ENCODE measurements at regions not wholly inside any gene's neighbourhood (a gene's known extent, or its start where the extent isn't known, plus 50 kb on each side); places are given as distances from the start of the nearest gene placed in this dataset.

DNA sequence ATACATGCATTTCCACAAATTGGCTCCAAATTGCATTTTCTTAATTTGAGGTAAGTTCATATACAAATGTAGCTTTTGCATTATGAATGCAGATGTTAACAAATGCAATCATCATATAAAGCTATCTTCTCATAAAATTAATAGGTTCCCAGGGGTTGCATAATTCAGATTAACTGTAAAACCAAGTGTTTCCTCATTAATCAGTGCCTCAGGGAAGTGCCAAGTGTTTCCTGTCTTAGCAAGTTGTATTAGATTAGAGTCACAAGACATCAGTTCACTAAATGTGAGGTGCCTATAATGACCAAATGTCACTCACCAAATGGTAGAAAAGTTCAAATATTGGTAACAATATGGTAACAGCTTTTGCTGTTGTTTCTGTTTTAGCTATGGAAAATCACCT, 140.8 kb downstream of the PTGER3 start:
- no peak for FAIRE-seq
- TF ChIP-seq ZNF878 (CRISPR knock-in tag; IDR thresholded peaks at IDR 0.05) (no peak), ZNF598 (CRISPR knock-in tag; IDR thresholded peaks at IDR 0.05; ENCODE audit: borderline replicate concordance) (no peak), CC2D1A (CRISPR knock-in tag; IDR thresholded peaks at IDR 0.05) (no peak), RFX3 (CRISPR knock-in tag; IDR thresholded peaks at IDR 0.05) (no peak), GLI4 (CRISPR knock-in tag; IDR thresholded peaks at IDR 0.05; ENCODE audit: borderline replicate concordance) (no peak), ZNF674 (CRISPR knock-in tag; IDR thresholded peaks at IDR 0.05; ENCODE audit: low read depth) (no peak), MYNN (CRISPR knock-in tag; IDR thresholded peaks at IDR 0.05; ENCODE audit: low read depth) (no peak), NONO (IDR thresholded peaks at IDR 0.05) (no peak), NONO (CRISPR knock-in tag; conservative IDR thresholded peaks at IDR 0.05) (no peak), ZNF225 (CRISPR knock-in tag; IDR thresholded peaks at IDR 0.05) (no peak), ZNF7 (CRISPR knock-in tag; IDR thresholded peaks at IDR 0.05) (no peak), ZNF230 (CRISPR knock-in tag; IDR thresholded peaks at IDR 0.05) (no peak), KDM4B (CRISPR knock-in tag; IDR thresholded peaks at IDR 0.05) (no peak), ZNF143 (CRISPR knock-in tag; IDR thresholded peaks at IDR 0.05) (no peak), SNRNP70 (IDR thresholded peaks at IDR 0.05; ENCODE audit: low read depth, low read length) (no peak), ZC3H4 (CRISPR knock-in tag; IDR thresholded peaks at IDR 0.05; ENCODE audit: borderline replicate concordance) (no peak)
- TF ChIP-seq, protein P1, sequence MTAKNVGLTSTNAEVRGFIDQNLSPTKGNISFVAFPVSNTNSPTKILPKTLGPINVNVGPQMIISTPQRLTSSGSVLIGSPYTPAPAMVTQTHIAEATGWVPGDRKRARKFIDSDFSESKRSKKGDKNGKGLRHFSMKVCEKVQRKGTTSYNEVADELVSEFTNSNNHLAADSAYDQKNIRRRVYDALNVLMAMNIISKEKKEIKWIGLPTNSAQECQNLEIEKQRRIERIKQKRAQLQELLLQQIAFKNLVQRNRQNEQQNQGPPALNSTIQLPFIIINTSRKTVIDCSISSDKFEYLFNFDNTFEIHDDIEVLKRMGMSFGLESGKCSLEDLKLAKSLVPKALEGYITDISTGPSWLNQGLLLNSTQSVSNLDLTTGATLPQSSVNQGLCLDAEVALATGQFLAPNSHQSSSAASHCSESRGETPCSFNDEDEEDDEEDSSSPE (CRISPR knock-in tag; IDR thresholded peaks at IDR 0.05) = no peak
- TF ChIP-seq, protein P2, sequence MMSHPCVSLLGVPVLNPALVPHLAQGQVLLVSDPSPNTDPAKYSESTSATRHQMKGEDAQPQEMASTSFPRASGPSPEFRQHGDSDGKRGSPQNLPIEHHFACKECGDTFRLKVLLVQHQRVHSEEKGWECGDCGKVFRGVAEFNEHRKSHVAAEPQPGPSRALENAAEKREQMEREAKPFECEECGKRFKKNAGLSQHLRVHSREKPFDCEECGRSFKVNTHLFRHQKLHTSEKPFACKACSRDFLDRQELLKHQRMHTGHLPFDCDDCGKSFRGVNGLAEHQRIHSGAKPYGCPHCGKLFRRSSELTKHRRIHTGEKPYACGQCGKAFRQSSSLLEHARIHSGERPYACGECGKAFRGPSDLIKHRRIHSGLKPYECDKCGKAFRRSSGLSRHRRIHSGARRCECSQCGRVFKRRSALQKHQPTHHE (CRISPR knock-in tag; IDR thresholded peaks at IDR 0.05; ENCODE audit: borderline replicate concordance) = no peak
- TF ChIP-seq, protein P3, sequence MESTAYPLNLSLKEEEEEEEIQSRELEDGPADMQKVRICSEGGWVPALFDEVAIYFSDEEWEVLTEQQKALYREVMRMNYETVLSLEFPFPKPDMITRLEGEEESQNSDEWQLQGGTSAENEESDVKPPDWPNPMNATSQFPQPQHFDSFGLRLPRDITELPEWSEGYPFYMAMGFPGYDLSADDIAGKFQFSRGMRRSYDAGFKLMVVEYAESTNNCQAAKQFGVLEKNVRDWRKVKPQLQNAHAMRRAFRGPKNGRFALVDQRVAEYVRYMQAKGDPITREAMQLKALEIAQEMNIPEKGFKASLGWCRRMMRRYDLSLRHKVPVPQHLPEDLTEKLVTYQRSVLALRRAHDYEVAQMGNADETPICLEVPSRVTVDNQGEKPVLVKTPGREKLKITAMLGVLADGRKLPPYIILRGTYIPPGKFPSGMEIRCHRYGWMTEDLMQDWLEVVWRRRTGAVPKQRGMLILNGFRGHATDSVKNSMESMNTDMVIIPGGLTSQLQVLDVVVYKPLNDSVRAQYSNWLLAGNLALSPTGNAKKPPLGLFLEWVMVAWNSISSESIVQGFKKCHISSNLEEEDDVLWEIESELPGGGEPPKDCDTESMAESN (CRISPR knock-in tag; conservative IDR thresholded peaks at IDR 0.05) = no peak
- TF ChIP-seq, protein P4, sequence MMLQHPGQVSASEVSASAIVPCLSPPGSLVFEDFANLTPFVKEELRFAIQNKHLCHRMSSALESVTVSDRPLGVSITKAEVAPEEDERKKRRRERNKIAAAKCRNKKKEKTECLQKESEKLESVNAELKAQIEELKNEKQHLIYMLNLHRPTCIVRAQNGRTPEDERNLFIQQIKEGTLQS (CRISPR knock-in tag; IDR thresholded peaks at IDR 0.05) = no peak
- Histone ChIP-seq H3K79me2 (ENCODE audit: insufficient read depth, low read length) (no peaks in the 10 kb centered on the region), H3K9me3 (ENCODE audit: low read length) (no peaks in the 10 kb centered on the region), H4K20me1 (ENCODE audit: insufficient read depth, low read length) (no peaks in the 10 kb centered on the region), H3K27ac (ENCODE audit: extremely low read length, insufficient read depth, low read length) (no peak overlapping the region), H2AFZ (ENCODE audit: low read length) (no peak overlapping the region), H3K4me1 (ENCODE audit: insufficient read depth, low read length) (no peaks in the 10 kb centered on the region), H3K27me3 (ENCODE audit: control insufficient read depth in 1 of 2, insufficient read depth in 2 of 2, low read length in 2 of 2) (no peaks in the 10 kb centered on the region), H3K9ac (ENCODE audit: insufficient read depth, low read depth, low read length) (no peak overlapping the region), H3K4me2 (ENCODE audit: low read depth, low read length) (no peak overlapping the region), H3K36me3 (replicated peaks in 1 of 2; ENCODE audit: control insufficient read depth in 1 of 2, insufficient read depth in 2 of 2, low read length in 2 of 2) (no peaks in the 10 kb centered on the region), H3K4me3 (replicated peaks in 1 of 3; ENCODE audit: insufficient read depth in 1 of 3, low read depth in 2 of 3, low read length in 3 of 3) (no peak overlapping the region)
- in situ Hi-C loops (cut with HindIII; ENCODE audit: extremely low pct_ligation_motif_present, low pct_unique_long_range_greater_than_20kb) = no loop called here
- BruUV-seq (replicated peaks) = no TSS peak
- ATAC-seq = no peak
- no peak for DNase-seq (ENCODE audit: low spot score)
- ChIA-PET CTCF (ENCODE audit: low intra/inter-chr PET ratio, low total read pairs) (no interaction called here), POLR2A (no interaction called here)
- intact Hi-C loops (cut with micrococcal nuclease; ENCODE audit: unreplicated experiment) = no loop called here
